HepG2 (cell line): ENCODE measurements at regions not wholly inside any gene's neighbourhood (a gene's known extent, or its start where the extent isn't known, plus 50 kb on each side); places are given as distances from the start of the nearest gene placed in this dataset.

Experiments used
- ADNP ChIP-seq: sonication (generic); formaldehyde crosslinking; IDR thresholded peaks from 2 replicates; pipeline ENCODE4 v1.4.0; 2020; ENCODE audit warnings: missing genetic modification reagents
- AHDC1 ChIP-seq: sonication (generic); formaldehyde crosslinking; IDR thresholded peaks from 2 replicates; pipeline ENCODE4 v1.5.1; 2020; ENCODE audit warnings: mild to moderate bottlenecking, missing genetic modification reagents, borderline replicate concordance
- BRCA1 ChIP-seq: sonication (generic); formaldehyde crosslinking; IDR thresholded peaks from 2 replicates; pipeline ENCODE4 v1.4.0; 2020; ENCODE audit warnings: missing genetic modification reagents
- EEA1 ChIP-seq: sonication (generic); formaldehyde crosslinking; IDR thresholded peaks from 2 replicates; pipeline ENCODE4 v1.5.1; 2020; ENCODE audit warnings: mild to moderate bottlenecking, missing genetic modification reagents, borderline replicate concordance
- GMEB2 ChIP-seq: IDR thresholded peaks from 2 replicates; pipeline ENCODE4 v1.6.1; 2016; ENCODE audit warnings: missing biosample characterization, missing genetic modification reagents, low read depth
- HDAC1 ChIP-seq: sonication (generic); formaldehyde crosslinking; IDR thresholded peaks from 2 replicates; pipeline ENCODE4 v1.5.1; 2020; ENCODE audit warnings: mild to moderate bottlenecking, missing genetic modification reagents
- KLF11 ChIP-seq: IDR thresholded peaks from 2 replicates; pipeline ENCODE4 v1.6.1; 2016; ENCODE audit warnings: missing compliant biosample characterization
- MBNL3 ChIP-seq: fragments of 250-450 bp; sonication (Bioruptor Pico); conservative IDR thresholded peaks from 2 replicates; pipeline ENCODE4 v1.8.0; 2022; ENCODE audit warnings: mild to moderate bottlenecking, inconsistent platforms
- REST ChIP-seq, 2 experiments: IDR thresholded peaks; 2 replicates each; pipeline ENCODE4 v1.6.1; 2011 to 2012; ENCODE audit warnings: low read length in 2 of 2, borderline replicate concordance in 1 of 2, low read depth in 1 of 2, mild to moderate bottlenecking in 1 of 2, moderate library complexity in 1 of 2
- SP5 ChIP-seq: IDR thresholded peaks from 2 replicates; pipeline ENCODE4 v1.6.1; 2016; ENCODE audit warnings: low read depth, borderline replicate concordance
- SRSF9 ChIP-seq: fragments of 200-400 bp; formaldehyde crosslinking; IDR thresholded peaks from 2 replicates; pipeline ENCODE4 v1.6.1; 2018; ENCODE audit warnings: borderline replicate concordance, mild to moderate bottlenecking, low read depth, low read length; ENCODE audit not compliant: insufficient read depth, poor library complexity, severe bottlenecking
- THAP11 ChIP-seq: IDR thresholded peaks from 2 replicates; pipeline ENCODE4 v1.6.1; 2016; ENCODE audit warnings: missing biosample characterization, missing genetic modification reagents
- ZFP37 ChIP-seq: sonication (generic); formaldehyde crosslinking; IDR thresholded peaks from 2 replicates; pipeline ENCODE4 v1.4.0; 2020; ENCODE audit warnings: missing genetic modification reagents, borderline replicate concordance
- ZIK1 ChIP-seq: sonication (generic); formaldehyde crosslinking; IDR thresholded peaks from 2 replicates; pipeline ENCODE4 v1.5.0; 2020; ENCODE audit warnings: mild to moderate bottlenecking, low read depth, missing genetic modification reagents, borderline replicate concordance
- ZNF382 ChIP-seq: sonication (generic); formaldehyde crosslinking; IDR thresholded peaks from 2 replicates; pipeline ENCODE4 v1.5.0; 2020; ENCODE audit warnings: missing genetic modification reagents, mild to moderate bottlenecking, borderline replicate concordance
- ZNF678 ChIP-seq: sonication (generic); formaldehyde crosslinking; IDR thresholded peaks from 2 replicates; pipeline ENCODE4 v1.4.0; 2020; ENCODE audit warnings: mild to moderate bottlenecking, missing genetic modification reagents
- ZNF703 ChIP-seq: sonication (generic); formaldehyde crosslinking; IDR thresholded peaks from 2 replicates; pipeline ENCODE4 v1.5.1; 2020; ENCODE audit warnings: missing genetic modification reagents, mild to moderate bottlenecking, moderate library complexity, borderline replicate concordance

GRCh38 chr2:42974721-42975717 is 182.6 kb upstream of the HAAO start (continued):
- TF ChIP-seq REST (IDR thresholded peaks at IDR 0.05; ENCODE audit: borderline replicate concordance in 1 of 2, low read depth in 1 of 2, low read length in 2 of 2) (peak in 1 of 2 experiments; percentile 60; a peak in 1 of 4 replicates), KLF11 (peak; percentile 88; the same call in 1 of the 2 replicates), HDAC1 (CRISPR knock-in tag) (peak; percentile 97), ZNF678 (CRISPR knock-in tag) (peak; percentile 62; the same call in 1 of the 2 replicates), SP5 (peak; percentile 79), ZIK1 (no peak), ZFP37 (CRISPR knock-in tag) (peak; percentile 57; the same call in 1 of the 2 replicates), EEA1 (CRISPR knock-in tag) (no peak), ZNF703 (peak; percentile 71; the same call in 1 of the 2 replicates), MBNL3 (CRISPR knock-in tag) (no peak), ADNP (CRISPR knock-in tag) (0 out of 2 replicates have a peak, but pooled peaks have one; percentile 32), SRSF9 (no peak), THAP11 (peak; percentile 82), AHDC1 (CRISPR knock-in tag) (peak; percentile 63; the same call in 1 of the 2 replicates), ZNF382 (CRISPR knock-in tag) (no peak), GMEB2 (CRISPR knock-in tag) (0 out of 2 replicates have a peak, but pooled peaks have one; percentile 26), BRCA1 (CRISPR knock-in tag) (no peak)
